AG09319 (cell line): ENCODE measurements at regions not wholly inside any gene's neighbourhood (a gene's known extent, or its start where the extent isn't known, plus 50 kb on each side); places are given as distances from the start of the nearest gene placed in this dataset.

Experiments used
- DNase-seq: peaks from one replicate; pipeline ENCODE4 v3.0.0-alpha.2; 2010; ENCODE audit warnings: low read depth; ENCODE audit errors: extremely low read depth
- CTCF ChIP-seq: IDR thresholded peaks from 2 replicates; pipeline ENCODE4 v1.5.1; 2011; ENCODE audit warnings: low read depth, mild to moderate bottlenecking, inconsistent platforms, low read length, moderate library complexity

GRCh38 chr6:19502301-19502700, 334.9 kb upstream of the ID4 start:
- no peak for DNase-seq
- no peak for TF ChIP-seq CTCF

GRCh38 chr6:19515939-19516338, 321.2 kb upstream of the ID4 start:
- no peak for TF ChIP-seq CTCF

GRCh38 chr6:19519941-19520340, 317.2 kb upstream of the ID4 start:
- no peak for TF ChIP-seq CTCF
- no peak for DNase-seq

More at GRCh38 chr6:19515939-19516338, 321.2 kb upstream of the ID4 start:
- DNase-seq, result no peak

GRCh38 chr6:19524366-19525186, 312.6 kb upstream of the ID4 start:
- no peak for DNase-seq
- TF ChIP-seq CTCF, result no peak

- DNase-seq, result no peak
- TF ChIP-seq CTCF, result no peak
These were observed 311.5 kb upstream of the ID4 start for GRCh38 chr6:19525673-19526072.

GRCh38 chr6:19530188-19530587, 307.0 kb upstream of the ID4 start:
- no peak for DNase-seq
- TF ChIP-seq CTCF, result no peak

GRCh38 chr6:19535351-19535750, 301.8 kb upstream of the ID4 start:
- DNase-seq, result no peak
- no peak for TF ChIP-seq CTCF
